ENCODE measurements at regions not wholly inside any gene's neighbourhood (a gene's known extent, or its start where the extent isn't known, plus 50 kb on each side); places are given as distances from the start of the nearest gene placed in this dataset.

- FAIRE-seq (no peak), DNase-seq (no peak)
- Histone ChIP-seq H3K36me3 (ENCODE audit: control insufficient read depth in 2 of 3, insufficient read depth in 3 of 3, low read length in 3 of 3) (no peaks in the 10 kb centered on the region), H3K27me3 (ENCODE audit: control insufficient read depth, insufficient read depth, low read length) (no peaks in the 10 kb centered on the region), H3K9me3 (ENCODE audit: control insufficient read depth in 2 of 3, insufficient read depth in 1 of 3, low read length in 3 of 3) (no peaks in the 10 kb centered on the region), H3K9ac (ENCODE audit: low read length in 3 of 3) (no peak overlapping the region), H3K27ac (ENCODE audit: low read depth in 2 of 2, low read length in 2 of 2) (no peak overlapping the region), H3K4me3 (ENCODE audit: low read length in 3 of 3) (no peak overlapping the region), H3K4me1 (ENCODE audit: control insufficient read depth in 2 of 3, insufficient read depth in 2 of 3, low read depth in 1 of 3, low read length in 3 of 3) (no peaks in the 10 kb centered on the region)
- TF ChIP-seq, protein P1, sequence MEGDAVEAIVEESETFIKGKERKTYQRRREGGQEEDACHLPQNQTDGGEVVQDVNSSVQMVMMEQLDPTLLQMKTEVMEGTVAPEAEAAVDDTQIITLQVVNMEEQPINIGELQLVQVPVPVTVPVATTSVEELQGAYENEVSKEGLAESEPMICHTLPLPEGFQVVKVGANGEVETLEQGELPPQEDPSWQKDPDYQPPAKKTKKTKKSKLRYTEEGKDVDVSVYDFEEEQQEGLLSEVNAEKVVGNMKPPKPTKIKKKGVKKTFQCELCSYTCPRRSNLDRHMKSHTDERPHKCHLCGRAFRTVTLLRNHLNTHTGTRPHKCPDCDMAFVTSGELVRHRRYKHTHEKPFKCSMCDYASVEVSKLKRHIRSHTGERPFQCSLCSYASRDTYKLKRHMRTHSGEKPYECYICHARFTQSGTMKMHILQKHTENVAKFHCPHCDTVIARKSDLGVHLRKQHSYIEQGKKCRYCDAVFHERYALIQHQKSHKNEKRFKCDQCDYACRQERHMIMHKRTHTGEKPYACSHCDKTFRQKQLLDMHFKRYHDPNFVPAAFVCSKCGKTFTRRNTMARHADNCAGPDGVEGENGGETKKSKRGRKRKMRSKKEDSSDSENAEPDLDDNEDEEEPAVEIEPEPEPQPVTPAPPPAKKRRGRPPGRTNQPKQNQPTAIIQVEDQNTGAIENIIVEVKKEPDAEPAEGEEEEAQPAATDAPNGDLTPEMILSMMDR (IDR thresholded peaks at IDR 0.05; ENCODE audit: borderline replicate concordance, extremely low read depth, insufficient read depth), result no peak
- intact Hi-C loops (cut with DNase I), result no loop called here
These were observed 201.3 kb upstream of the DSEL start for GRCh38 chr18:67717800-67718199.

DNA sequence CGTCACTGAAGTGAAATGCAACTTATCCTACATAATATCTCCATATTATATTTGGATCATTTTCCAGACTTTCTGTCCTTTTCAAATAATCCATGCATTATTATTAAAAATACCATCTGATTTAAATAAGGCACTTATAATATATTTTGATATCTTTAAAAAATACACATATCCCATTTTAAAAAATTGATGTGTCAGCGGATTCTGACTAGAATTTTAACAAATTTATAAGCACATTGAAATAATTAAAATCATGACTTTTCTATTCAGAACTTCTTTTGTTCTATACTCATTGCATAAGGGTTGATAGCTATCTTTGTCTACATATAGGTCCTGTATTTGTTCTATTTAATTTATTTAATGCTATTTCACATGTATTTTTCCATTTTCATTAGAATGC, 199.0 kb upstream of the DSEL start:
- Histone ChIP-seq H3K9ac (ENCODE audit: low read length in 3 of 3) (no peak overlapping the region), H3K4me1 (ENCODE audit: control insufficient read depth in 2 of 3, insufficient read depth in 2 of 3, low read depth in 1 of 3, low read length in 3 of 3) (no peaks in the 10 kb centered on the region), H3K36me3 (ENCODE audit: control insufficient read depth in 2 of 3, insufficient read depth in 3 of 3, low read length in 3 of 3) (no peaks in the 10 kb centered on the region), H3K27ac (ENCODE audit: low read depth in 2 of 2, low read length in 2 of 2) (no peak overlapping the region), H3K9me3 (ENCODE audit: control insufficient read depth in 2 of 3, insufficient read depth in 1 of 3, low read length in 3 of 3) (no peaks in the 10 kb centered on the region), H3K27me3 (ENCODE audit: control insufficient read depth, insufficient read depth, low read length) (no peaks in the 10 kb centered on the region), H3K4me3 (ENCODE audit: low read length in 3 of 3) (no peak overlapping the region)
- intact Hi-C loops (cut with DNase I), result no loop called here
- FAIRE-seq, result peak; percentile 32
- DNase-seq, result no peak
- TF ChIP-seq, protein P1 (IDR thresholded peaks at IDR 0.05; ENCODE audit: borderline replicate concordance, extremely low read depth, insufficient read depth), result no peak

- no peaks in the 10 kb centered on the region for H3K9me3 ChIP-seq (ENCODE audit: control insufficient read depth in 2 of 3, insufficient read depth in 1 of 3, low read length in 3 of 3)
- H3K4me1 ChIP-seq (ENCODE audit: control insufficient read depth in 2 of 3, insufficient read depth in 2 of 3, low read depth in 1 of 3, low read length in 3 of 3), result no peaks in the 10 kb centered on the region
- no peak overlapping the region for H3K9ac ChIP-seq (ENCODE audit: low read length in 3 of 3)
- H3K27ac ChIP-seq (ENCODE audit: low read depth in 2 of 2, low read length in 2 of 2), result no peak overlapping the region
- intact Hi-C loops (cut with DNase I), result no loop called here
- H3K27me3 ChIP-seq (ENCODE audit: control insufficient read depth, insufficient read depth, low read length), result no peaks in the 10 kb centered on the region
- no peaks in the 10 kb centered on the region for H3K36me3 ChIP-seq (ENCODE audit: control insufficient read depth in 2 of 3, insufficient read depth in 3 of 3, low read length in 3 of 3)
- TF ChIP-seq, protein P1 (IDR thresholded peaks at IDR 0.05; ENCODE audit: borderline replicate concordance, extremely low read depth, insufficient read depth), result peak; percentile 35
- FAIRE-seq (no peak), DNase-seq (no peak)
- H3K4me3 ChIP-seq (ENCODE audit: low read length in 3 of 3), result no peak overlapping the region
These were observed 194.1 kb upstream of the DSEL start for GRCh38 chr18:67710639-67711038.

DNA sequence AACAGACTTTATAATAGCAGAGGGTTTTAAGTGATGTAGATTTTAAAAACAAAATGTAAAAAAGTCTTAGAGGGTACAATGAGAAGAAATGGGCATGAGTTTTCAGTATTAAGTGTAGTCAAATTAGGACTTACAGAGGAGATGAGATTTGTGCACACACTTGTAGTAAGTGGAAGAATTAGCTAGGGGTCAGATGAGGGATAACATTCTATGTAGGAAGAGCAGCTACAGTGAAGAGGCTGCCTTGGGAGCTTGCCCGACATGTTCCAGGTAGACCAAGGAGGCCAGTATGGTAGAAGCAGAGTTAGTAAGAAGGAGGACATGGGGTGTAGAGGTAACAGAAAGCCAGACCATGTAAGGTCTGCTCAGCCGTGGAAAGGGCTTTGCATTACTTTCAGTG, 189.2 kb upstream of the DSEL start:
- TF ChIP-seq, protein P1 (IDR thresholded peaks at IDR 0.05; ENCODE audit: borderline replicate concordance, extremely low read depth, insufficient read depth), result no peak
- no peak overlapping the region for H3K4me3 ChIP-seq (ENCODE audit: low read length in 3 of 3)
- H3K9me3 ChIP-seq (ENCODE audit: control insufficient read depth in 2 of 3, insufficient read depth in 1 of 3, low read length in 3 of 3), result no peaks in the 10 kb centered on the region
- no peaks in the 10 kb centered on the region for H3K4me1 ChIP-seq (ENCODE audit: control insufficient read depth in 2 of 3, insufficient read depth in 2 of 3, low read depth in 1 of 3, low read length in 3 of 3)
- no peak overlapping the region for H3K27ac ChIP-seq (ENCODE audit: low read depth in 2 of 2, low read length in 2 of 2)
- H3K9ac ChIP-seq (ENCODE audit: low read length in 3 of 3), result no peak overlapping the region
- no peak for FAIRE-seq
- peak in 1 of 5 donors; percentile 0 for DNase-seq
- no peaks in the 10 kb centered on the region for H3K27me3 ChIP-seq (ENCODE audit: control insufficient read depth, insufficient read depth, low read length)
- no peaks in the 10 kb centered on the region for H3K36me3 ChIP-seq (ENCODE audit: control insufficient read depth in 2 of 3, insufficient read depth in 3 of 3, low read length in 3 of 3)
- intact Hi-C loops (cut with DNase I), result no loop called here
